ENCODE measurements at regions not wholly inside any gene's neighbourhood (a gene's known extent, or its start where the extent isn't known, plus 50 kb on each side); places are given as distances from the start of the nearest gene placed in this dataset.
A peak's percentile ranks its signal among the peaks of the same experiment; 100 is the strongest.

DNA sequence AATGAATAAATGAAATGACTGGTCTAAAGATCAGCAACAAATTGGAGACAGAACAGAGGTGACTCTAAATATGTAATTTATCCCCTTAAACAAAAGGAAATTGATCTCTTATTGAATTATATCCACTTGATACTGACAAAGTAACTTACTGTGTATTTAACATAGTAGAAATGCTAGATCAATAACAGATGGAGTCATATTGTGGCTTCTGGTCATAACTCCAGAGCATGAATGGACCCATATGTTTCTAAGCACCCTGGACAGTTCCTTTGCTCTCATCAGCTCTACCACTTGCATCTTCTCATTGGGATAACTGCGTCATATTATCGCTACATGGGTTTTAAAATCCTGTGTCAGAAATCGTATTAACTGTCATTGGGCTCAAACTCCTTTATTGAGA lies 222.3 kb downstream of the ETS1 start:
- DNase-seq (ENCODE audit: low spot score): peak; percentile 43

DNA sequence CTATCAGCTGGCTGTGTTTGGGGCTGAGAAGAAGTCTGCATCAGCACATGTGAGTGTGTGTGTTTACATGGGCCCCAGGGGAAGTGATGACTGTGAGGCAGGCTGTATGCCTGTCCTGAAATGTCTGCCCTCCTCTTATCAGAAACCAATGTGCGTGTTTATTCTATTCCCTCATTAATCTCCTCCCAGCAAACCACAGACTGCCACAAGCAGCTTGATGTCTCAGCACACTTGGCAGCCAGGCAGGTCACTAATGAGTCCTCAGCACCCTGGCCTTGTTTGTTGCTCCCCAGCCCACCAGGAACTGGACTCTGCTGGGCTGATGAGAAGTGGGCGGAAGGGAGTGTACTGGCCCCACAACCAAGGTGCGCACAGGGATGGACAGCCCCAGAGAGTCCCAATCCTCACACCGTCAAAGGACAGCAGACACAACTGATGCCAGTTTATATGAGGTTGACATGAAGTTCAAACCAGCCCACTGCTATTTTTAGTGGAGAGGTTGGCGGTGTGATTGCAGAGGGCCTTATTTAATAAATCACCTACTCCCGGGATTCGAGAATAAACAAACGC lies 225.8 kb downstream of the ETS1 start:
- no peak for DNase-seq (ENCODE audit: low spot score)

DNA sequence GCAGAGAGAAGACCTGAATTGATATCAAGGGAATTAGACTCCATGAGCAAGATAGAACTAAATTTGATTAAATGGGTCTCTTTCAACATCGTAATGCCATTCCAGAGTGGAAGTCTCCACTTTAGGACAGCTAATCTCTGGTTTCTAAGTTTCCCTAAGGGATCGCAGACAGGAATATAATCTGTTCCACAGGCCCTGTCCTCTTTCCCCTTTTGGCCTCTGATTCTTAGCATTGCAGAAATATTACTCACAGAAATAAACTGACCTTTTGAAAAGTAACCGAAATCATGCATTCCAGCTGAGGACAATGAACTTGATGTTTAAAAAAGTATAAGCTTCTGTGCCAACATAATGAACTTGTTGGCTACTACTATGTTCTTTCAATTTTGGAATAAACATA lies 227.8 kb downstream of the ETS1 start:
- DNase-seq (ENCODE audit: low spot score): no peak

DNA sequence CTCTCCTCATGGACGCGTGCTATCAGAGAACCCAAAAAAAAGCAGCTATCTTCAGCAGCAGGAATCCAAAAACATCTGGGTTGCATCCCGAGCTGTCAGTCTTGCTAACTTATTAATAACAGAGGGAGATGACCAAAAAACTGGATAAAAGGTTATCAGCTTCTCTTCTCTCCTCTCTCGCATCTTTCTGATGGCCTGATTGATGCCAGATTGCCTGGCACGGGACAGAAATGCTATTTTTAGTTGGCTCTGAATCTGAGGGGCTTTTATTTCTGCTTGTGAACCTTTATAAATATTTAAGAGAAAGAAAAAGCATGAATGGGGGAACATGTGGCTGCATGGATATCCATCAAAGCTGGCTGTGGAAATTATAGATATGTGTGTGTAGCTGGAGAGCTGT lies 230.3 kb downstream of the ETS1 start:
- no peak for DNase-seq (ENCODE audit: low spot score)

DNA sequence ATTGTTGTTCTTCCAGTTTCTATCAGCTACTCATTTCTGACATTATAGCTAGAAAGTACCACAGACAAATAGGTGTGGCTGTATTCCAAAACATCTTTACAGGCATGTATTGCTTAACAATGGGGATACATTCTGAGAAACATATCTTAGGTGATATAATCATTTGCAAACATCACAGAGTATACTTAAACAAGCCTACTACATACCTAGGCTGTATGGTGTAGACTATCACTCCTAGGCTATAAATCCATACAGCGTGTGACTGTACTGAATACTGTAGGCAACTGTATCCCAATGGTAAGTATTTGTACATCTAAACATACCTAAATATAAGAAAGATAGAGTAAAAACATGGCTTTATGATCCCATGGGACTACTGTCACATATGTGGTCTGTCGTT lies 231.8 kb downstream of the ETS1 start:
- DNase-seq (ENCODE audit: low spot score): no peak

DNA sequence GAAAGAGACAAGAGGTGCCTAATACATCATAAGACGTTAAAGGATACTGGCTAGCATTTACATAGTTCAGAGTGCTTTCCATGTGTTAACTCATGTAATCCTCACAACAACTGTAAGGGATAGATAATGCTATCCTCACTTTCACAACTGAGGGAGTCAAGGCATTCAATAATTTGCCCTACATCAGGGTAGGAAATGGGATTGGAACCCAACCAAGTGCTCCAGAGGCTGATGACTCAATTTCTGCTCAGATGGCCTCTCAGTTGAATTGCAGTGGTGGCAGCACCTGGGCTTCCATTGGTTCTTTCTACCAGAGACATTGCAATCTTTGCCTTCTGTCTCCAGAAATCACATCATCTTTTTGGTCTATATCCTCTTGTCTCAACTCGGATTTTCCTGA lies 232.9 kb downstream of the ETS1 start:
- no peak for DNase-seq (ENCODE audit: low spot score)

DNA sequence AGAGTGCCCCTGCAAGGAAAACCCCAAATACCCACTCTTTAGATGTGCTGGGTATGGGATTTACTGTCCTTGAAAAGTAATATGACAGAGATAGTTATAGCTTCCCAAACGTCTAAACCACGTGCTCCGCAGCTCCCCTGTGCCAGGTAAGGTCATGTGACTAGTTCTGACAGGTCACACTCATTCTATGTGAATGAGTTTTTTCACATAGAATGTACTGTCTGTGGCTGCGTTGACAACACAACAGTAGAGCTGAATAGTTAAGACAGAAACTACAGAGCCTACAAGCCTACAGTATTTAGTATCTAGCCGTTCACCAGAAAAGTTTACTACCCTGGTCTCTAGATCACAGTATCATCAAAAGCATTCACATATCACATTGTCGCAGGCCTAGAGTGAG lies 236.2 kb downstream of the ETS1 start:
- DNase-seq (ENCODE audit: low spot score): no peak

DNA sequence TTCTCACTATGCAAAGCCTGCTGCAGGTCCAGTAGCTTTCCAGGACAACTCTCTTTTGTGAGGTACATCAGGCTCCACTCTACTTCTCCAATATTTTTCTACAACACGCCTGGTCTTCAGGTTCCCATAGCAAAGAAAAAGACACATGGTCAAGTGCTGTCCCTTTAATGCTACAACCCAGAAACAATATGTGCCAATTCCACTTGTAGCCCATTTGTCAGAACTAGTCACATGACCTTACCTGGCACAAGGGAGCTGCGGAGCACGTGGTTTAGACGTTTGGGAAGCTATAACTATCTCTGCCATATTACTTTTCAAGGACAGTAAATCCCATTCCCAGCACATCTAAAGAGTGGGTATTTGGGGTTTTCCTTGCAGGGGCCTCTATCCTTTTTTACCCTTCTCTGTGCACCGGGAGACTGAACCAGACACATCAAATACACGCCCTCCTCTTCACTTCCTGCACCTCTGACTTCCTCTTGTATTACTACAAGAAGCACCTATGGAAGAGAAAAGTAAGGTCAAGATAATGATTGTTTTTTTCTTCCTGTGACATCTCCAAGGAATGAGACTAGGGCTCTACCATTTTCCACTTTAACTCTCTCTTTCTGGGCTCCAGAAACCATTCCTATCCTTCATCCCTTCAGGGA lies 237.6 kb downstream of the ETS1 start:
- DNase-seq (ENCODE audit: low spot score): no peak

DNA sequence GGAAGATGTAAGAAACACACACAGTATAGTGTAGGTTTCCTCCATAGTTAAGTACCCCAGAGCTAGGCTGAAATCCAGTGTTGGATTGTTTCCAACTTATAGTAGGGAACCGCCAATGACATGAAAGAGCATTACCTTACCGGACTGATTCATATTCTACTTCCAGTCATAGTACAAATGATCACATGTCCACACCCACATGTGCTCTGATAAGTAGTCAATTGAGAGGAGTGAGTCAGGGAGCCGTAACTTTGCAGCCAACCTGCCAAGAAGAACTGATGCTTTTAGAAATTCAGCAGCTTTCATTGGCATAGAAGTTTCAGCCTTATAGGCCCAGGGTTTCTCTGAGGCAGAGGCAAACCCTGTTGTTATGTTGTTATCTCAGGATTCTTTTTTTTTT lies 240.6 kb downstream of the ETS1 start:
- no peak for DNase-seq (ENCODE audit: low spot score)

DNA sequence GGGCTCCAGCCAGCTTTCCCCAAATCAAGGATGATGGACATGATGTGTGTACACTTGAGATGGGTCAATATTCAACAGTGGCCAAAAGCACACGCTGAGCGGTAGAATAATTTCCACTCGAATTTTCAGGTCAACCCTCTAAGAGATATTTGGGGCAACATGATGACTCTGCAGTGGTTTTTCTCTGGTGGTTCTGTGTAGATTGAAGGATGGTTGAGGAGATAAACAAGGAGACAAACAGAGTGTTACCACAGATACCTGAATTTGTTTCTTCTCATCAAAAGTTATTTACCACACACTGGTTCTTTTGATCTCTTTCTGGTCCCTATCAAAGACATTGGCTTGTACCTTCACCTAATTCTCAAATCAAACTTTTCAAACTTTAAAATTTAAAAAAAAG lies 242.0 kb downstream of the ETS1 start:
- no peak for DNase-seq (ENCODE audit: low spot score)

DNA sequence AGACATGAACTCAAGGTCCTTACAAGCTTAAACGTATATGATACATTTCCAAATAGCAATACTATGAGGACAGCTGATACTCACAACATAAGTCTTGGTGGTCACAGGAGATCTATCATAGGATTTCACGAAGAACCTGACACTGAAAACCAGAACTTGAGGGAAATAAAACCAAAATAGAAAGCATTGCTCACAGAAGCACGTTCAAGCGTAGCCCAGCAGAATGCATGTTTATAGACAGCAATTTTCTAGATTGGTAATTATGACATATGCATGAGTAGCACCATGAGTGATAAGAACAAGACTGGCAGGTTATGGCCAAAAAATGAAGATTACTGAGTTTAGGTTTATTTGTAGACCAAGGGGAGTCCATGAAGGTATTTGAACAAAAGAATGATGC lies 243.5 kb downstream of the ETS1 start:
- no peak for DNase-seq (ENCODE audit: low spot score)

DNA sequence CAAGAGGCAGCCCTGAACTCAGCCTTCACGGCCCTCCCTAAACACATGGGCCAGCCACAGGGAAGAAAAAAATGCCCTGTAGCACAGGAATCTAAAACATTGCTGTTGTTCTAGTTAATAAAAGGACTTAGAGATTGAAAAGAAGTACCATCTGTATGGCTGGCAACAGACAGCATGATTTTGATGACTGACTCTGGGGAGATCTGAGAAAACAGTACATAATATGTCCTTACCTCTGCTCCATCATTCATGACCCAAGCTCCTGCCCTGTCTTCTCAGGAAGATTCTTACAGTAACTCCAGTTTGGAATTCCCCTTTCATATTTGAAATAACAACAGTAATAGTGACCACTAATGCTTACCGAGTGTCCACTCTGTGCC lies 244.2 kb downstream of the ETS1 start:
- no peak for DNase-seq (ENCODE audit: low spot score)

DNA sequence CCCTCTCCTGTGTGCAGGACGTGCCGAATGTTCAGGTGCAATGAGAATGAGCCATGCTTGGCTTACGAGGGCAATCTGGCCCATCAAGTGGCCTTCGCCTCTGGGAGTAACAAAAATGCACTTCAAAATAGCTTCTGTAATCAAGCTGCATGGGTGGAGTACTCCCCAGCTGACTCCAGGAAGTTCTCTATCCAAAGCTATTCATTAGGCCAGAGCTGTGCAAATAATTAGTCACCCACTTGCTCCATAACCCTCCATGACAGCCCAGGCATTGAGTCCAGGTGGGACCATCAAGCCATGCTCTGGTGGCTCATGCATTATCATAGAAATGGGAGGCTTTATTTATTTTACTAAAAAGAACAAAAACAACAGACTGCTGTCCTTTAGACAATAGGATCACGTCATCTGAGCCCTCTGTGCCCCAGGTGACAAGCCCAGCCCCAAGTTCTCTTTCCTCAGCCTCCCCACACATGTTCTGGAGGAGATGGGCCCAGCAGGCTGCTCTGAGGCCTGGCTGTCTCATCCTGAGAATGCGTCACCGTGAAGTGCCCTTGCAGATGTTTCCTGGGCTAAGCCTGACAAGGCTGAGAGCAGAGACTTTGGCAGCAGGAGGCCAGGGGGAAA lies 244.7 kb downstream of the ETS1 start:
- no peak for DNase-seq (ENCODE audit: low spot score)

DNA sequence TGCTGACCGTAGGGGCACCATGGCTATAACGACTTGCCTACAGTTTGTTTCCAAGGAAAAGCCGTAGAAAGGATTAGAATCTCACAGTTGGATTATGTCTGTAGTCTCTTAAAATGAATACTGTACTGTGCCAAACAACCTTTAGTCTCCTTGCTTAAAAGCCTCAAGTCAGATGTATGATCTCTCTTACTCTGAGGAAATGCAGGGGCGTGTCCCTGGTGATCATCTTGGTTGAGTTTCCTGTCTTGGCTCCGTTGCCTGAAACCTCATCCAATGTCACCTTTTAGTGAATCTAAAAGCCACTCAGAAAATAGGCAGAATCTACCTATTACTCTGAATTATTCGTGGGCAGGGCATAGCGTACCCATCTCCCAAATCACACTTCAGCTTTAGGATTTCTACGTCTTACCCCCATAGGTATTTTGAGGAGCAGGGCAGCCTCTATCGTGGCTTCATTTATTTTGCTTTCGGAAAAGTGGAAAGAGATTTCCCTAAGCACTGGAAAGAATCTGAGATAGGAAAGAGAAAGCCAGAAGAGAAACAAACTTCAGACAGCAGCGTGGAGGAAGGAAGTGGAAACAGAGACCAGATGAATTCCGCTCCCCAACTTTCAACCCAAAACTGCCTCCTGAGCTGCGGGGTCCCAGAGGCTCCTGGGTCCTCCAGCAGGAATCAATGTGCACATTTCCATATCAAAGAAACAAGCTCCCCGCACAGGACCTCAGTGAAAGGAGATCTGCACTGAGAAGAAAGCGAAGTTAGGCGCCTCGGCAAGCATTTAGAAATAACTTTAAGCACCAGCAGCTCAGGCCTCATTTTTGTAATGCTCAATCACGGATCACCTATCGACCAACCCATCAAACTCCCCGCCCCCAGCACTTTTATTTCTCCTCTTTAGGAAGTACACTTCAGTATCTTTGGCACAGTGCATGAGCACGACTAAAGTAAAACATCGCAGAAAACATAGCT lies 245.8 kb downstream of the ETS1 start:
- no peak for DNase-seq (ENCODE audit: low spot score)

DNA sequence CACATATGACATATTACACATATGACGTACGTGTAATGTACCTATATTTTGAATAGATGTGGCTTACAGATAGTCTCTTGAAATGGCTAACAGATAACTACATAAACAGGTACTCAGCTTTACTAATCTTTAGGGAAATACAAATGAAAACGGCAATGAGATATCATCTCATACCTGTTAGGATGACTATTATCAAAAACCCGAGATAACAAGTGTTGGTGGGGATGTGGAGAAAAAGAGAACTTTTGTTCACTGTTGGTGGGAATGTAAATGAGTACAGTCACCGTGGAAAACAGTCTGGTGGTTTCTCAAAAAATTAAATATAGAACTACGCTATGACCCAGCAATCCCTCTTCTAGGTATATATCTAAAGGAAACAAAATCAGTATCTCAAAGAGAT lies 247.6 kb downstream of the ETS1 start:
- no peak for DNase-seq (ENCODE audit: low spot score)

DNA sequence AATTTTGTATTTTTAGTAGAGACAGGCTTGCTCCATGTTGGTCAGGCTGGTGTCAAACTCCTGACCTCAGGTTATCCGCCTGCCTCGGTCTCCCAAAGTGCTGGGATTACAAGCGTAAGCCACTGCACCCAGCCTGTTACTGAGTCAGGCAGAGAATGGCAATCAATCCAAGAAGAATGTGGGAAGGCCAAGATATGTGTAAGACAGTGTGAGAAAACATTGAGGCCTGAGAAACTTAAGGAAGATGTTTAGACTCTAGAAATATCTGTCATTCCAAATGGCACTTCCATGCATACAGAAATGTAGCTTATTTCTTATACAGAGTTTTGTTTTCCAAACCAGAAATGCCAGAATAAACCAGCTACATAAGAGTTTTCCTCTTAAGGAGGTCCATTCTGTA lies 248.5 kb downstream of the ETS1 start:
- DNase-seq (ENCODE audit: low spot score): no peak

DNA sequence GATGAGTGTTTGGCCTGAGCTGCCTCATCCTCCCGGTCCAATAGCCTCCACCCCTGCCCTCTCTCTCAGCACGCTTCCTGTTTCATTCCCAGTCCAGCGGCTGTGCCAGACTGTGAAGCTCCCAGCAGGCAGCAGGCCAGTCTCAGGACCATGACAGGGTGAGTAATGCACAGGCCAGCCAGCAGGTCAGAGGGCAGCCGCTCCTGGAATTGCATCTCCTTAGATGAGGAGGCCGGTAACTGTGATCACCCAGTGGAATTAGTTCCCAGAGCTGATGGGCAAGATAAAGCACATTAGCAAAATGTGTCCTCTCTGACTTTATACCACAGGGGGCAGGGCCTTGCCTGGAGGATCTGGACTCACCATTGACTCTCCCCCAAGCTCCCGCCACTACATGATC lies 251.2 kb downstream of the ETS1 start:
- no peak for DNase-seq (ENCODE audit: low spot score)

DNA sequence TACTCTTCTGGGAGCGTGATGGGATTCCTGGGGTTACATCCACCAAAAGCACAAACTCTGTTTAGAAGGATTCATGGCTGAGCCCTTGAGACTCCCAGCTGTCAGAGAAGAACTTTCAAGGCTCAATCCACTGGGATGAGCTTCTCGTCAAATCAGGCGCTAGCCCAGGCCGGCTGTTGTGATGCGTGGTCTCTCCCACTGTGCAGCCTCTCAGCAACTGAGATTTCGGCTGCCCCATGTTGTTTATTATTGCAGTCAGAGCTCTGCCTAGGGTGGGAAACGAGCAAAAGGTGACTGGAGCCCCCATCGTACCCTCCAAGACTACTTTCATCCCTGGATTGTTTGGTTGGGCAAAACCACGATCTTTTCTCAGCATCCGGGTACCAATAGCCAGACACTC lies 251.6 kb downstream of the ETS1 start:
- DNase-seq (ENCODE audit: low spot score): no peak

DNA sequence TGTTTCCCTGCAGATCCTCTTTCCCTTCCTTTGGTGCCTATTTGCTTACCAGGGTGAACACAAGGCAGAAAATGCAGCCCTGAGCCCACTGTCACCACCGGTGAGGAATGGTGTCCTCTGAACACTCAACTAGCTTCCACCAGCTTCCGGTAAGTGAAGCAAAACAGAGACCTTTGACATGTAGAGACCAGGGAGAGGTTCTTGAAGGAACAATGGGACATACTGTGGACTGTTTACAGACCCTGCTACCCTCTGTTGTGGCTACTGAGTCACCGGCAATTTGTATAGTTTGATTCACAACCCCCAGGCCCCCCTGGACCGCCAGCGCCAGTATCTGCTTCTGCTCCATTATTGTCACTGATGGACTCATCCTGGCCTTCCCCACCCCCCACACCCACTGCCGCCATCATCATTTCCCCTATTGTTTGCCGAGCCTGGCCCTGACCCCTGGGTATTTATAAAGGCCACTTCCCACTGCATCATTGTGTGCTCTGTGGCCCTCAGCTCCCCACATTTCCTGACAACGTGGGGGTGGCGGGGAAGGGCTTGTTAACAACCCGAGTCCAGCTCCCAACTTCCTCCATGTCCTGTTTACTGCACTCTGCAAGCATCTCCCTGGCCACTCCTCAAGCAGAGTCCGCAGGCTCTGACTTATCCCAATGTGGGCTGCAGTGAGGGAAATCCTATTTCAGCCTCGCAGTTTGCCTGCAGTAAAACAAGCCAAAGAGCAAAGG lies 252.9 kb downstream of the ETS1 start:
- no peak for DNase-seq (ENCODE audit: low spot score)

DNA sequence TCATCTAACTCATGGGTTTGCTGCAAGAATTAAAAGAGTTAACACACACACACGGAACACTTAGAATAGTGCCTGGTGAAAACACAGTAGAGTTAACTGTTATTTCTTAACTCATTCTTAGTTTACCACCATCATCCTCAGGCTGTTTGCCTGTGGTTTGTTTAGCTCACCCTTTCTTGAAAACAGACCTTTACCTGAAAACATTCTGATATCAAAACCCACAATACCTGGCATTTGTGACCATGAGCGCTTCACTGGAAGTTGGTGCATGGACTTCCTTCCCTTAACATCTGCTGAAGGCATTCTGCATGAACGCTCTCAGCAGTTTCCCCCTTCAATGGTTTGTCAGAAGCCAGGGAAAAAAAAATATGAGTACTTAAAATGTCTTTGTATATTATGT lies 256.0 kb downstream of the ETS1 start:
- no peak for DNase-seq (ENCODE audit: low spot score)

DNA sequence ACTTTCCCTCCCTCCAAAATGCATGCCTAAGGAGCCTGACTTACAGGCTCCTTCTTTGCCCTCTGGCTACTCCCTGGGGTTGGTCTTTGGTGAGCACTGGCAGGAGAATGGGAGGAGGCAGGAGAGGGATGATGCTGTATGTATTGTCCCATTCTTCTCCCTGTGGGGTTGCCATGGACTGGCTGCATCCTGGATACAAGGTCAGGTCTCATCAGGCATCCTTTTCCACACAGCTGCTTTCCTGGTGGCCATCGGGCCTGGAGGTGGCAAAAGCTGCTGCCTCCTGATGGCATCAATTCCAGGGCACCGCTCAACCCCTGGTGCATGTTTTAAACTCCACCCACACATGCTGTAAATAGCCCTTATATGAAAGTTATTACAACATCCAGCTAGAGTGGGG lies 257.2 kb downstream of the ETS1 start:
- no peak for DNase-seq (ENCODE audit: low spot score)

DNA sequence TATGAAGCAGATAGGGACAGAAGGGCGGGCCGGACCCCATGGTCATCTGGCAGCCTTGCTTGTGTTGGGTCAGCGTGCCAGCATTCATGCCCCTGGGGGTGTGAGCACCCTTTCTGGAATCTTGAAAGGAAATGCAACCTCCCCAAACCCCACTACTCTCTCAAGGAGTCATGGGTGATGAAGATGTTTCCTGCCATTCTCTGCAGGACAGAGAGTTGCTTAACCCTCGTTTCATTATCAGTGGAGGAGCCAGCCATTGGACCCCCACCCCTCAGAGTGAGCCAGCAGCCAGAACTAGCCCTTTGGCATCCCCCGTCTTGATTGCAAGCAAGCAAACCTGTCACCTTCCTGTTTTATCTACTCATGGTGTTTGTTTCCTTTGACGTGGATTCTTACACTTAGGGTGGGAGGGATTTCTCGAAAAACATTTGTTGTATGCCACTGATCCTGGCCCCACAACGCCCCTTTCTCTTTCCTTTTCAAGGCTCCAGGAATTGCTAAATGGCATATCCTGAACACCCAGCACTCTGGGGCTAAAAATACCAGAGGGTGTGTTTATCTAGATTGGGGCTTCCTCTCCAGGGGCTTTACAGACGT lies 258.3 kb downstream of the ETS1 start:
- no peak for DNase-seq (ENCODE audit: low spot score)
